D721Med (cell line): ENCODE measurements at regions not wholly inside any gene's neighbourhood (a gene's known extent, or its start where the extent isn't known, plus 50 kb on each side); places are given as distances from the start of the nearest gene placed in this dataset.

Experiments used
- DNase-seq: peaks from one replicate; pipeline ENCODE4 v3.0.0; 2011; ENCODE audit warnings: low spot score; ENCODE audit not compliant: insufficient read length
- FAIRE-seq: peaks from 2 replicates; lab custom pipeline; 2011; peaks lifted over from hg19 to GRCh38; lab: Jason Lieb, UNC
- TF ChIP-seq, protein P1 (sequence below): IDR thresholded peaks from 2 replicates; pipeline ENCODE4 v1.5.1; 2012; ENCODE audit warnings: mild to moderate bottlenecking, control low read depth; ENCODE audit not compliant: insufficient read depth; ENCODE audit errors: missing control alignments

DNA sequence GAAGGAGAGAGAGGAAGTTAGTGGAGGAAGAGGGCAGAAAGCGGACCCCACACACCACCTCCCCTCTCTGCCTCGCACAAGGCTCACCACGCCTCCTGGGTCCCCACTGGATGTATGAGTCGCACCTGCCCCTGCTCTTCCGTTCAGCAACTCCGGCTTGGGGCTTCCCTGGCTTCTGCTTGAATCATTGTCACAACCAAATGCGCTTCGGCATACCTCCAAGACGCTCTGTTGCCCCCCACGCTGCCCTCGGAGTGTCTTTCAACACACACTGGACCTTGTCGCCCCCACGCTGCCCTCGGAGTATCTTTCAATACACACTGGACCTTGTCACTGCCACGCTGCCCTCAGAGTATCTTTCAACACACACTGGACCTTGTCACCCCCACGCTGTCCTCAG, 247.2 kb downstream of the TEX29 start:
- FAIRE-seq (no peak), DNase-seq (no peak)
- TF ChIP-seq, protein P1, sequence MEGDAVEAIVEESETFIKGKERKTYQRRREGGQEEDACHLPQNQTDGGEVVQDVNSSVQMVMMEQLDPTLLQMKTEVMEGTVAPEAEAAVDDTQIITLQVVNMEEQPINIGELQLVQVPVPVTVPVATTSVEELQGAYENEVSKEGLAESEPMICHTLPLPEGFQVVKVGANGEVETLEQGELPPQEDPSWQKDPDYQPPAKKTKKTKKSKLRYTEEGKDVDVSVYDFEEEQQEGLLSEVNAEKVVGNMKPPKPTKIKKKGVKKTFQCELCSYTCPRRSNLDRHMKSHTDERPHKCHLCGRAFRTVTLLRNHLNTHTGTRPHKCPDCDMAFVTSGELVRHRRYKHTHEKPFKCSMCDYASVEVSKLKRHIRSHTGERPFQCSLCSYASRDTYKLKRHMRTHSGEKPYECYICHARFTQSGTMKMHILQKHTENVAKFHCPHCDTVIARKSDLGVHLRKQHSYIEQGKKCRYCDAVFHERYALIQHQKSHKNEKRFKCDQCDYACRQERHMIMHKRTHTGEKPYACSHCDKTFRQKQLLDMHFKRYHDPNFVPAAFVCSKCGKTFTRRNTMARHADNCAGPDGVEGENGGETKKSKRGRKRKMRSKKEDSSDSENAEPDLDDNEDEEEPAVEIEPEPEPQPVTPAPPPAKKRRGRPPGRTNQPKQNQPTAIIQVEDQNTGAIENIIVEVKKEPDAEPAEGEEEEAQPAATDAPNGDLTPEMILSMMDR: no peak

DNA sequence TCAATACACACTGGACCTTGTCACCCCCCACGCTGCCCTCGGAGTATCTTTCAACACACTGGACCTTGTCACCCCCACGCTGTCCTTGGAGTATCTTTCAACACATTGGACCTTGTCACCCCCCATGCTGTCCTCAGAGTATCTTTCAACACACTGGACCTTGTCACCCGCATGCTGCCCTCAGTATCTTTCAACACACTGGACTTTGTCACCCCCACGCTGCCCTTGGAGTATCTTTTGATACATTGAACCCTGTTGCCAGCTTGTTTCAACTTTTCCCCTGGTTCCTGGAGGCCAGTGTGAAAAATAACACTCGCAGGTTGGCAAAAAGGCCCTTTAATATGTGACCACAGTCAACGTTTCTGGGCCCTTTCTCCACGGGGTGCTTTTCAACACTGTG, 247.8 kb downstream of the TEX29 start:
- FAIRE-seq (no peak), DNase-seq (no peak)
- TF ChIP-seq, protein P1: no peak

- FAIRE-seq: no peak
- TF ChIP-seq, protein P1: no peak
- DNase-seq: no peak
Observed at GRCh38 chr13:111570911-111571310, 250.5 kb downstream of the TEX29 start.

GRCh38 chr13:111572956-111573761, 252.7 kb downstream of the TEX29 start:
- FAIRE-seq: no peak
- DNase-seq: no peak
- TF ChIP-seq, protein P1: no peak

- no peak for DNase-seq
- FAIRE-seq: no peak
- TF ChIP-seq, protein P1: no peak
Observed at GRCh38 chr13:111573801-111574200, 253.4 kb downstream of the TEX29 start.

GRCh38 chr13:111575276-111575675, 254.8 kb downstream of the TEX29 start:
- FAIRE-seq: no peak
- TF ChIP-seq, protein P1: no peak
- no peak for DNase-seq

- TF ChIP-seq, protein P1: no peak
- no peak for DNase-seq
- FAIRE-seq: no peak
Observed at GRCh38 chr13:111575719-111576118, 255.3 kb downstream of the TEX29 start.
